ENCODE measurements at regions not wholly inside any gene's neighbourhood (a gene's known extent, or its start where the extent isn't known, plus 50 kb on each side); places are given as distances from the start of the nearest gene placed in this dataset.
"Not testable (repeated sequence)": the region's sequence is repeated elsewhere in the genome, so short reads cannot be mapped to it uniquely, and the experiment has no call there.

DNA sequence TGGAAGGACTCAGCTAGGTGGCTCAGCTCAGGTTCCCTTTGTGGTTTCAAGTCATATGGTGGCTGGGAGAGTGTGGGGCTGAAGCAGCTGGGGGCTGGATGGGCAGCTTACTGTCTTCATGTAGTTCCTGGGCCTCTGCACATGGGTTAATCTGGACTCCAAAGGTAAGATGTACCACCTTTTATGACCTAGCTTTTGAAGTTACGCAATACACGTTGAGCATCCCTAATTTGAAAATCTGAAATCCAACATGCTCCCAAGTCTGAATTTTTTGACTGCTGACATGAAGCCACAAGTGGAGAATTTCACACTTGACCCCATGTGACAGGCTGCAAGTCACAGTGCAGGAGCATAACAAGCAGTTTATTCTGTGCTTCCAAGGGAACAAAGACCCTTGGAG, 173.7 kb downstream of the KBTBD8 start:
- DNase-seq, result no peak

DNA sequence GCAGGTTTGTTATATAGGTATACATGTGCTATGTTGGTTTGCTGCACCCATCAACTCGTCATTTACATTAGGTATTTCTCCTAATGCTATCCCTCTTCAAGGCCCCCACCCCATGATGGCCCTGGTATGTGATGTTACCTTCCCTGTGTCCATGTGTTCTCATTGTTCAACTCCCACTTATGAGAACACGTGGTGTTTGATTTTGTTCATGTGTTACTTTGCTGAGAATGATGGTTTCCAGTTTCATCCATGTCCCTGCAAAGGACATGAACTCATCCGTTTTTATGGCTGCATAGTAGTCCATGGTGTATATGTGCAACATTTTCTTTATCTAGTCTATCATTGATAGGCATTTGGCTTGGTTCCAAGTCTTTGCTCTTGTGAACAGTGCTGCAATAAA, 175.0 kb downstream of the KBTBD8 start:
- not testable (repeated sequence) for DNase-seq

DNA sequence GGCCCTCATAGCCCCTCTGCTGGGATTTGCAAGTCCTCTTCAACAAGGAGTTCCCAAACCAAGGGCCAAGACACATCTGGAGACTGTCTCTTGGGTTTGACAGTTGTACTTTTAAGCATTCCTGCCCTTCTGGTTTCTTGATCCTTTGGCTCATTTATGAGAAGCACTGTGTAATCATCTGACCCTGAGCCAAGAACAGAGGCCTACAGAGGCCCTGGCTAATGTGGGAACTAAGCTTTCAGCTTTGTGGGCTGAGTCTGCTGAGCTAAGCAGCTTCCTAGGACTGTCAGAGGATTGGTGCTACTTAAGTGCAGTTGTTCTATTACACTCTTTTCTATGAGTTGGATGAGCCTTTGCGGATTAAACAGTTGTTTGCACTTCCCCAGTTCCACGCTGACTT, 178.3 kb downstream of the KBTBD8 start:
- no peak for DNase-seq

DNA sequence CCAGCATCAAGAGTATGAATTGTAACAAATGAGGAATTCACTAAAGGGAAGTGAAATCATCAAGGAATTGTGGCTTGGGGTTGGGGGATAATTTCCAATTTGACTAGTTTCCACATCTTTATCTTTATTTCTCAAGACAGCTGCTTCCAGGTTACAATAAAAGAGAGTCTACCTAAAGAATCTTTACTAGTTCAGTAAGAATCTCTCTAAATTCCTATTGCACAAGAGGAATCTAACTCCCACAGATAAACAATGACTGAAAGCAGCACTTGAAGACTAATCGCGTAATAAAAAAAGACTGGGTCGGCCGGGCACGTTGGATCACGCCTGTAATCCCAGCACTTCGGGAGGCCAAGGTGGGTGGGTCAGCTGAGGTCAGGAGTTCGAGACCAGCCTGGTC, 194.4 kb downstream of the KBTBD8 start:
- no peak for DNase-seq

DNA sequence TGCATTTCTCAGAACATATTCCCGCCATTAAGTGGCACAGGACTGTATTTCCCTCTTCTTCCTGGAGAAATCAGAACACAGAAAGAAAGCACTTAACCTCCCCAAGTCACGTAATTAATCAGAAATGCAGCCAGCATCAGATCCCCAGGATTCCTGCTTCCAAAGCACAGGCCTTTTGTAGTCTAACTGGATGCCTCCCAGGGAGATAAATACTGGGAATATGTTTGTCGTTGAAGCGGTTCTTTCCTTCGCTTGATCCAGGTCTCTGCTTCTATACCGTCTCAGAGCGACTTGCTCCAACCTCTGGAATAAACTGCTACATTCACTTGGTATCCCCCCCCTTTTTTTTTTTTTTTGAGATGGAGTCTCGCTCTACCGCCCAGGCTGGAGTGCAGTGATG, 198.6 kb downstream of the KBTBD8 start:
- no peak for DNase-seq

DNA sequence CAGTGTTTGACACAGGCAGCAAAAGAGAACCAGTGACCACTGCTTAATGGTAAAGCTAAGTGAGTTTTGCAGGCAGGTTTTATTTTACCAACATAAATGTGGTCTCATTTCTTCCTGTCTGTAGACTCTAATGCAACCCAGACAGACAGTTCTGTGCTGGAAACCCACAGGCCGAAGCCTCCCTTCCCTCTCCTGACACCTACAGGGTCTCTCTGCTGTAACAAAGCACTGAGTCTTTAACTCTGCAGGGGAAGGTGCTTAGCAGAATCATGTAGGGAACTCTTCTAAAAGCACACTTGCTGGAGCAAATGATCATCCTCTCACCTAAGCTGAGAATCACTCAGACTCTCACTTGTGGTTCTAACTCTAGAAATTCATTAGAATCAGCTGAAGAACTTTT, 200.3 kb downstream of the KBTBD8 start:
- DNase-seq, result no peak

DNA sequence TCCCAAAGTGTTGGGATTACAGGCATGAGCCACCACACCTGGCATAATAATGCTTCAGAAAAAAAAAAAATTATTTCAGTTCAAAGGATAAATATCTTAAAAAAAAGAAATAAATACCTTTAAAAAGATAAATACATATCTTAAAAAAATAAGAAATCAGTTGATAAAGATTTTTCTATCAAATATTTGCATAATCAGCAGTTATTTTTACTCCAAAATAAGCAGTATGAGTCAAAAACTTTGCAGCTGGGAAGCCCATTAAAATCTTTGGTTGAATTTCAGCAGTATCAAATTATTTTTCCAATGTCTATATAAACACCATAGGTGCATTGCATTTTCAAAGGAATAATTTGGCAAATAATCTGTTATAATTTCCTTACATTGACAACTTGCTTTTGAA, 202.5 kb downstream of the KBTBD8 start:
- DNase-seq, result no peak

DNA sequence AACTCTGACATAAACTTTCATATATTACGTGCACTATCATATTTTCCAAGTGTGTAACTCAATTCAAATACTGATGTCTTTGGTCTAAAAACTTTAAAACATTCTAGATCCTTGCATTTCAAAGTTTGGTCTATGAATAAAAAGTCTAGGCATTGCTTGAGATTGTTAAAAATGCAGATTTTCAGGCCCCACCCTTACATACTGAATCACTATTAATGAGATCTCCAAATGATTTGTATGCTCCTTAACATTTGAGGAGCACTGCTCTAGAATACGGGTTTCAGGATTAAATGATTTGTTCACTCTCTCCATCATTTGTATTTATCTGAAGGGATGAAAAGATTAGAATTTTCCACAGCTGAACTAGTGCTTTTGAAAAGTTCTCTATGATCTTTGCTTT, 202.9 kb downstream of the KBTBD8 start:
- DNase-seq, result no peak

DNA sequence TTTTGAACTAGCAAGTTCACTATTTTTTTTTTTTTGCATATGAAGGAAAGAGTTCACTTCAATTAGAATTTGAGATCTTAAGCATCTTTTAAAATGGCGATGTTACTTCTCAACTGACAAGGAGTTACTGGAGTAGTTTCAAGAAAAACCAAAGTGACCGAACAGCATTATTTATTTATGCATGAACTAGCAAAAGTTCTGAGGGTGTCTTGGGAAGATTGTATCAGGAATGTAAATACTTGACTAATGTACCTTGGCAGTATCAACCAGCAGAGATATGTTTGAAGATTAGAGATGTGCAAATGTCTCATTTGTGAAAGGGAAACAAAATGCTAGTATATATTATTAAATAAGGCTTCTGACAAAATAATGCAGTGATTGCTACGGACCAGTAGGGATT, 203.9 kb downstream of the KBTBD8 start:
- no peak for DNase-seq

DNA sequence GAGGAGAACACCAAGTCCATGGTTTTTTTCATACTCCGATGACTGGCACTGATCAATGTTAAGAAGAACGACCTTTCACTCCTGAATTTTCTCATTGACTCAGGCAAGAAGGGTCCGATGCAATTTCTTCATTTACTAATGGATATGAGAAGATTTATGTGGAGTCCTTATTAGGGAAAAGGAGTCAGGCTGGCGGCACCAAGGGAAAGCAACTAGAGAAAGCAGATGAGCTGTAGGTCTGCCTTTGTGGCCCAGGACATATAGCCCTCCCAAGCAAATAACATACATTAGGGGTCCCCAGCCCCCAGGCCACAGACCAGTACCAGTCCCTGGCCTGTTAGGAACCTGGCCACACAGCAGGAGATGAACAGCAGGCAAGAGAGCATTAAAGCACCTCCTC, 206.8 kb downstream of the KBTBD8 start:
- DNase-seq, result no peak

DNA sequence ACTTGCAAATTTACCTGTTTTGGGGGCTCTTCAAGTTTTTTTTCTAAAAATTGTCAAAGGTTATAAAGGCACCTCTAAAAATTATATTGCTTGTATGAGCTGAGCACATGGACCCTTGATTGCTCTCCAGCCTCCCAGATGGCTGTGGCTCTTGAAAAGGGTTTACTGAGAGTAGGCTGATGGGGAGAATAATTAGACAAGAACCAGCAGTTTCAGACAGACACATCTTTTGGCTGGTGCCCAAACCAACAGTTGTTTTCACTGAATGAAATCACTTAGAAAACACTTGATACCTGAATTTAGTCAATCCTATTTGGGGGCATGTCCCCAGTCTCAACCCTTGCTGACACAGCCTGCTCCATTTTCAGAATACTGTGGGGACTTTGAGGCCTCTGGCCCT, 217.6 kb downstream of the KBTBD8 start:
- DNase-seq, result no peak

DNA sequence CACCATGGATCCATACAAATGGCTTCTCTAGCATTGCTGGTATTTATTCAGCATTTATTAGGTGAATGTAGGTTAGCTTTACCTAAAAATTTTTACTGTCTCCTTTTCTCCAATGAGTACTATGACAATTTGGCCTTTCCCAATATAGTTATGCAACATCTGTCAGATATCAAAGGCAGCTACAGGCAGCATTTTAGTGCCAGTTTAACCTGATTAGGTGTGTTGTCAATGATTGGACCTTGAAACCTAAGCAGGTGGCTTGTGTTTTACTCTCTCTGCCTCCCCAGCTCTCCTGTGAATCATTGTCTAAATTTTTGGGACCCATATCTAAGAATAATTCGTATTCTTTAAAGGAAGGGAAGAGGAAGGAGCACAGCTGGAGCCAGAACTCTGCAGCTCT, 228.9 kb downstream of the KBTBD8 start:
- DNase-seq, result no peak

DNA sequence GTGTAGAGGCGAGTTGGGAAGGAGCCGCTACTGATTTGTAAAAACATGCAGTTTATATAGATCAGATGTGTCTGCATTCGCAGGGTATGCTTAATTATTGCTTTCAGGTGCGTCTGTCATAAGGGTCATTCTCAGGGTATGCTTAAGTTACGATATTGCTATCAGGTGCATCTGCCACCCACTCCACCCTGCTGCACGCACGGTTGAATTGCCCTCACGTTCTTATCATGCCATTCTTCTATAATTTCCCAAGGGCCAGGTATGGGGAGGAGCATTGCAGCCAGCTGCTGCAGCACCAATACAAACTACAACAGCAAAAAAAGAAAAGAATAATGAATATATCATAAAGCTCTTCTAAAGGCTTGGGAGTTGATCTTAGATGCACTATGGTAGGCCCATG, 230.0 kb downstream of the KBTBD8 start:
- DNase-seq, result no peak

DNA sequence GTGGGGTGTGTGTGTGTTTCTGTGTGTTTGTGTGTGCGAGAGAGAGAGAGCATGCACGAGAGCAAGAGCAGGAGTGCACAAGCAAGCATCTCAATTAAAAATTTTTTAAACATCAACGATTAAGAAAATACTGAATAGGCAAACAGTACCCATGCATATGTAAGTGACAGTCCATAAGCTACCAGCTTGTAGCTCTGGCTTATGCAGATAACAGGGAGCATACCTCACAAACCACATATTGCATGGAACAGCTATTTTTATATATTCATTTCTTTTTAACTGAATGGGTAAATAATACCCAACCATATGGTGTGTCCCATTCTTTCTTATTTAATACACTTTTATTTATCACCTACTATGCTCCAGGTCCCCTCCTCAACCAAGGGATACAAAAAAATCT, 234.5 kb downstream of the KBTBD8 start:
- DNase-seq, result no peak

DNA sequence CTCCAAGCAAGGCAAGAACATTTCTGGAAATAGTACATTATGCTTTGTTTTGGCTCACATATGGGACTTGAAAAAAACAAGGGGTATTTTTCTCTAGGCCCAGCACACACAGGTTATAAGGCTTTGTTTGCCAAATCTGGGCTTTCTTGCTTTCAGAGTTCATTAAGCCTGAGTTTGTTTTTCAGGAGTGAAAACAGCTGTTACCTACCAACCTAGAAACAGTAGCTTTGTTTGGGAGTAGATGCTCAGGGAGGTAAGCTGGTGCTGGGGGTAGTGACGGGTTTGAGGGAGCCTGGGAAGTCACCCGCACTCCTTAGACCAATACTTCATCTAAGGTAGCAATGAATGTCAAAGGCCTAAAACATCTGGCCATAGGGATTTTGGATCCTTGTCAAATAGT, 241.2 kb downstream of the KBTBD8 start:
- DNase-seq, result no peak

DNA sequence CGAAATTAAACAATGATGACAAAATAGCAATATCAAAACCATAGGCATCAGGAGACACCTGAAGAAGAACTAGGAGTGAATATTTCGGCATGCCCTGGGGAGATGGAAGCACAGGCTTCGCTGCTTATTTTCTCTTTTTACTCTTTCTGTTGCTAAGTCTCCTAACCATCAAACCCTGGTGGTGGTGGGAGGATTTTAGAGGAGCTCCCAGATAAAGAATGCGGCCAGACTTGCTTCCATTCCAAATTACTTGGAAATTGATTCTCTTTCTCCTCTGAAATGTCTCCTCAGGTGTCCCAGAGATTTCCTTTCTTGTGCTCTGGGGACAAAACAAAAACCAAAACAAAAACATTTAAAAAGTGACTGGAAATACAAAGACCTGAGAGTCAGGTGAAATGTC, 243.0 kb downstream of the KBTBD8 start:
- no peak for DNase-seq

DNA sequence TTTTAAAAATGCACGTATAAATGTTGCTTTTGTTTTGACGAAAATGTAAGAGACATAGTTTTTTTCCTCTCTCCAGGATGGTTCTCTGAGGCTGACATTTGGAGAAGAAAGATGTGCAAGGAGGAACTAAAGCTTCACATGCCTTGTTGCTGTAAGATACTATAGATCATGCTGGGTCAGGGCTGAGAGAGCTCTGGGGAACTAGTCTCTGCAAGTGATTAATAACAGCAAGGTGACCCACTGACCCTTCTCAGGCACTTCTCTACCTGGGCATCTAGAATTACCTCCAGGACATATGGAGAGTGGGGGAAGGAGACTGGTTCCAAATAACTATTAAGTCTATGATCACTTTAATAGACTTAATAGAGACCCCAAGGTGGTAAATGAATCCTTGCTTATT, 246.0 kb downstream of the KBTBD8 start:
- DNase-seq, result no peak

DNA sequence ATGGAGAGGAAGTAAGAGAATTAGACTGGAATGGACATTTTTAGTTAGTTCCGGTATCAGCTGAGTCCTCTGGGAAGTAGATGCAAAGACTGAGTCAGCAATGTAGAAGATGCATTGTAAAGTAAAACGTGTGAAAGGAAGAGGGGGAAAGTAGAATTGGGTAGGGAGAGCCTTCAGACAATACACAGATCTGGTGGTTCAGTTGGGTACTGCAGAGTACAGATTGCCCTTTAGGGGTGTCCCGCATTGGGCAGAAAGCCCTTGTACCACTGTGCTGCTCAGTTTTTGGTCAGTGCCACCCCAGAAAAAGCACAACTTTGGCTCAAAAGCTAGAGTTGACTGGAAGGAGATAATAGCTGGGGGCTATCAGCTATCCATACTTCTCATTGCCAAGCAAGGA, 247.4 kb downstream of the KBTBD8 start:
- no peak for DNase-seq

DNA sequence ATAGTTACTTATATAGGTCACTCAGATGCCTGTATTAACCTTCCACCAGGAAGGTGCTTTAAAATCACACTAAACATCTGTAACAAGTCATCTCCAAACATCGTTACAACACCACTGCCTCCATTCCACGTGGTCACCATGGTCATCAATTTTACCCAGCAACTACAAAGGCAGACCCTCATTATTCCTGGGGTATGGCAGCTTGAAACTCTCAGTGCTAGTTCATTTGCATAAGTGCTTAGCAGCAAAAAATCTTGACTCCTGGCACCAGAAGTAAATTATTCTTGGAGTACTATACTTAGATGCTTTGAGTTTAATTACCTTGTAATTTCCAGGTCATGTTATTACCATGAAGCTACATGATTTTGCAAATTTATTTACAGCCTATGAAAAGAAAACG, 250.6 kb downstream of the KBTBD8 start:
- no peak for DNase-seq

DNA sequence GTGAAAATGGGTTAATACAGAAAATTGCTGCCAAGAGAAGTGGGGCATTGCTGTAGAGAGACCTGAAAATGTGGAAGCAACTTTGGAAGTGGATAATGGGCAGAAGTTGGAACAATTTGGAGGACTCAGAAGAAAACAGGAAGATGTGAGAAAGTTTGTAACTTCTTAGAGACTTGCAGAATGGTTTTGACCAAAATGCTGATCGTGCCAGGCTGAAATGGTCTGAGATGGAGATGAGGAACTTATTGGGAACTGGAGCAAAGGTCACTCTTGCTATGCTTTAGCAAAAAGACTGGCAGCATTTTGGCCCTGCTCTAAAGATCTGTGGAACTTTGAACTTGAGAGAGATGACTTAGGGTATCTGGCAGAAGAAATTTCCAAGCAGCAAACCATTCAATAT, 254.8 kb downstream of the KBTBD8 start:
- not testable (repeated sequence) for DNase-seq

DNA sequence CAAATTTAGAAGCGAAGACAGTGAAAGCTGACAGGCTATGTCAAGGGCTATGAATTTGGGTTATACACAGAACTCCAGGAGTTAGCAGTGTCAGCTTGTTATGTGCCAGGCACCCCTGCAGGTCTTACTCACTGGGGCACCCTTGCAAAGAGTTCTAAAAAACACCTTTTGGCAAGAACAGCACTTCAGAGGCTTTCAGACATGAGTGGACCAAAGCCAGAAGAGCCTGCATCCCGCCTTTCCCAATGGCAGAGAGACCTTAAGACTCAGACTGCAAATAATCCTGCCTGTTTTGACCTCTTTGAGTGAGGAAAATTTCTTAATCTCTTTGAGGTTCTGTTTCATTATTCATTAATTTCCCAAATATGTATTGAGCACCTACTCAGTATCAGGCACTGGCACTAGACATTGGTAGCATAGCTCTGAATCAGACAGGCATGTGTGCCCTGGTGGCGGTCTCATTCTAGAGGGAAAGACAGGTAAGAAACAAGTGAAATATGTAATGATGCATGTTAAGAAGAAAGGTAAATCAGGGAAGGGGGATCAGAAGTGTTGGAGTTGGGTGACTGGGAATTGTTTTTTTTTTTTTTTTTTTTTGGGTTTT, 280.0 kb downstream of the KBTBD8 start:
- no peak for DNase-seq

DNA sequence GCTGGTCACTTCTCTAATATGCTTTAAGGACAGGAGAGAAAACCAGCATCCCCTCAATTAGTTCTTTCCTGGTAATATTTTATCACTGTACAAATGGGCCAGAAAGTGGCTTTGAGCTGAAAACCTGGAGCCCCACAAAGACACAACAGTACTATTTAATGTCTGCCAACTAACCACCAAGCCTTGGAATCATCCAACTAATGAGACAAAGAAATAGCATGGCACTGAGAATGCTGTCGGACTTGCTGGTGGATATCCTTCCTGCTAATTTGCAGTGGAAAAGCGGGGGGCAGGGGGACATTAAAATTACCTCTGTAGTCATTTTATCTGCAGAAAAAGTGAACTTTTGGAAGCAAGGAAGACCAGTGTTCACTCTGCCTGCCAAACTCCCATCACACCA, 288.5 kb downstream of the KBTBD8 start:
- no peak for DNase-seq

DNA sequence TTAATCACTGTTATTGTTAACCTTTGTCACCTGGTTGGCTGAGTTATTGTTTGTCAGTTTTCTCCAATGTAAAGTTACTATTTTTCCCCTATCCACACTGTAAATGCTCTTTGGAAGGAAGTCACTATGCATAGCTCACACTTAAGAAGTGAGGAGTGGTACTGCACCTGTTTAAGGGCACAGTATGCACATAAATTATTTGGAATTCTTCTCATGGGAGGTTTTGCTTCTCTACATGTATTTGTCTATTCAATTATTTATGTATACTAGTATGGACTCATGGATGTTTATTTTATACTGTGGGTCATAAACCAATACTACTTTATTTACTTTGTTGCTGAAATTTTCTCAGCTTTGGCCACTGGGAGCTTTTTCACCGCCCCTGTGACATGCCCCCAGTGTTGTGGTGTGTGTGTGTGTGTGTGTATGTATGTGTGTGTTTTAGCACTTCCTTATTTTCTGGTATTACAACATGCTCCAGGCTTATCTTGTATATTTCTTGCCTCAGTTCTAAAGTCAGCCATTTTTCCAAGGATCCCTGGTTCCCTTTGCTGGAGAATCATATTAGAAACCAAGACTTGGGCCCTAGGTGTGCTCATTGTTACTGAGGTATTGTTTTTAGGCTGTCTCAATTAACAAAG, 290.5 kb downstream of the KBTBD8 start:
- no peak for DNase-seq

DNA sequence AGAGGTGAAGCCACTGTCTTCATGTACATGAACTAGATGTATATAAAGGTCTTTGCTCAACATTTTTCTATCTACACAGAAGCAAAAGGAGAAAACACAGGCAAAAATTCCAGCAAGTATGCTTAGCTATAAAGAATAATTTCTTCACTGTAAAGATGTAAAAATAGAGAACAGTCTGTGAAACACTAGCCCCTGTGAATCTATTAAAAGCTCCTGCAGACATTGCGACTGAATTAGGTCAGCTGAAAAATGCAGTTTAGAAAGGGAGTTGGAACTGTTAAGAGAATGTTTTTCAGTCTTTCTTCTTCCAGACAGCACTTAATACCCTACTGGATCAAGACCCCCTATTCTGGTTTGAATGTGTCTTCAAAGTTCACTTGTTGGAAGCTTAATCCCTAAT, 291.5 kb downstream of the KBTBD8 start:
- no peak for DNase-seq

DNA sequence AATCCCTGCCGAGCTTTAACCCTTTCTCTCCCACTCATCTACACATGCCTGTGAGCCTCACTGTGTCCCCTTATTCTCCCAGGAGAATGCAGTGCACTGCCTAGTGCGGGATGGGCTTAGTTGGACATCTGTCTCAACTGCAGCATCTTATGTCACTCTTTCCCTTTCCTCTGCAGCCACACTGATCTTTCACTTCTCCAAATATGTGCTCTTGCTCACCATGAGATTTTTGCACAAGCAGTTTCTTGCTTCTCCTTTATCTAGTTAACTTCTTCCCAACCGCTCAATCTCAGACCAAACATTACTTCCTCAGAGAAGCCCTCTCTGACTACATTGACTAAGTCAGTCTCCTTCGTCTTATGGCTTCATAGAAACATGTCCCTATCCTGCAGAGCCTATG, 292.3 kb downstream of the KBTBD8 start:
- DNase-seq, result no peak
